Loucy (cell line): ENCODE measurements at regions not wholly inside any gene's neighbourhood (a gene's known extent, or its start where the extent isn't known, plus 50 kb on each side); places are given as distances from the start of the nearest gene placed in this dataset.

ENCODE experiments used
- H2AFZ ChIP-seq: fragments of 200-600 bp; sonication (generic); 2 replicates; pipeline ENCODE4 v1.6.0; 2016; ENCODE audit warnings: antibody characterized with exemption, mild to moderate bottlenecking, low read length, moderate library complexity
- H3F3A ChIP-seq: fragments of 200-600 bp; 2 replicates; pipeline ENCODE4 v1.6.0; 2016; ENCODE audit warnings: antibody characterized with exemption, low read depth, mild to moderate bottlenecking
- H3K27me3 ChIP-seq: fragments of 200-600 bp; sonication (generic); 2 replicates; pipeline ENCODE4 v1.6.1; 2014; ENCODE audit warnings: low read length, mild to moderate bottlenecking; ENCODE audit not compliant: insufficient read depth, poor library complexity, severe bottlenecking
- H3K36me3 ChIP-seq: fragments of 200-600 bp; sonication (generic); 2 replicates; pipeline ENCODE4 v1.6.1; 2016; ENCODE audit warnings: low read length; ENCODE audit not compliant: insufficient read depth
- H3K4me1 ChIP-seq: fragments of 200-600 bp; sonication (generic); 2 replicates; pipeline ENCODE4 v1.5.1; 2014; ENCODE audit warnings: low read length, mild to moderate bottlenecking; ENCODE audit not compliant: insufficient read depth, poor library complexity, severe bottlenecking
- H3K4me2 ChIP-seq: fragments of 200-600 bp; sonication (generic); 2 replicates; pipeline ENCODE4 v1.6.0; 2014; ENCODE audit warnings: antibody characterized with exemption, low read length, low read depth, mild to moderate bottlenecking; ENCODE audit not compliant: poor library complexity, severe bottlenecking
- H3K4me3 ChIP-seq: fragments of 200-600 bp; sonication (generic); 2 replicates; pipeline ENCODE4 v1.5.1; 2014; ENCODE audit warnings: low read length, mild to moderate bottlenecking, mixed read lengths; ENCODE audit not compliant: poor library complexity, severe bottlenecking
- H3K79me2 ChIP-seq: fragments of 200-600 bp; sonication (generic); 2 replicates; pipeline ENCODE4 v1.6.1; 2014; ENCODE audit warnings: low read length; ENCODE audit not compliant: insufficient read depth
- H3K9ac ChIP-seq: fragments of 200-600 bp; sonication (generic); 2 replicates; pipeline ENCODE4 v1.6.0; 2014; ENCODE audit warnings: mild to moderate bottlenecking, low read depth, low read length, moderate library complexity; ENCODE audit not compliant: poor library complexity, severe bottlenecking
- H3K9me2 ChIP-seq: fragments of 200-600 bp; sonication (generic); replicated peaks from 2 replicates; pipeline ENCODE4 v1.6.1; 2016; ENCODE audit warnings: low read depth, low read length, mixed read lengths
- H3K9me3 ChIP-seq: fragments of 200-600 bp; sonication (generic); 2 replicates; pipeline ENCODE4 v1.6.1; 2014; ENCODE audit warnings: mild to moderate bottlenecking, antibody characterized with exemption, low read length, low read depth; ENCODE audit not compliant: insufficient read depth
- H4K20me1 ChIP-seq: fragments of 200-600 bp; sonication (generic); 2 replicates; pipeline ENCODE4 v1.6.0; 2014; ENCODE audit warnings: antibody characterized with exemption, low read length, mild to moderate bottlenecking; ENCODE audit not compliant: insufficient read depth, poor library complexity, severe bottlenecking
- EZH2phosphoT487 ChIP-seq: fragments of 200-600 bp; IDR thresholded peaks from 2 replicates; pipeline ENCODE4 v1.6.1; 2018; ENCODE audit warnings: antibody characterized with exemption, mild to moderate bottlenecking, moderate library complexity, borderline replicate concordance
- TF ChIP-seq, protein P1 (sequence below): fragments of 200-600 bp; sonication (generic); conservative IDR thresholded peaks from 2 replicates; pipeline ENCODE4 v1.5.1; 2014; ENCODE audit warnings: mild to moderate bottlenecking, antibody characterized with exemption, low read length

DNA sequence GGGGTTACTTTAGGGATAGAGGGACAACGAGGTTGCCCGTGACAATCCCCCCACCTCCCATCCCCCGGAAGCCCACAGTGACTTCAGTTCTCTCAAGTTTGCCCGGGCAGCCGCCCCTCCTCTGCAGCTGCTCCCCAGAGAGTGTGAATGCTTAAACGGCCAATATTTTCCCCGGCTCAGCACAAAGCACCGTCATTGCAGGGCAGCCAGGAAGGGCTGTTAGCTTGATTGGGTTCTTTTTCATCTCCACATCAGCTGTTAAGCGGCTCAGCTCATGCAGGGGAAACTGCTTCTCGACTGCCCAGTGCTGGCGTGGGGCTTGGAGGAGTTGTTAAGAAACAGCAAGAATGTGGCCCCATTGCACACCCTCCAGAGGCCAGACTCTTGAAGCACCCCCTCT, 120.5 kb upstream of the NCOR2 start:
- peak overlapping the region; percentile 72 for H3K9ac ChIP-seq
- peak overlapping the region; percentile 73 for H2AFZ ChIP-seq
- peaks cover 10% of the 10 kb centered on the region for H3F3A ChIP-seq
- H3K36me3 ChIP-seq = no peaks in the 10 kb centered on the region
- no peak for TF ChIP-seq EZH2phosphoT487
- TF ChIP-seq, protein P1, sequence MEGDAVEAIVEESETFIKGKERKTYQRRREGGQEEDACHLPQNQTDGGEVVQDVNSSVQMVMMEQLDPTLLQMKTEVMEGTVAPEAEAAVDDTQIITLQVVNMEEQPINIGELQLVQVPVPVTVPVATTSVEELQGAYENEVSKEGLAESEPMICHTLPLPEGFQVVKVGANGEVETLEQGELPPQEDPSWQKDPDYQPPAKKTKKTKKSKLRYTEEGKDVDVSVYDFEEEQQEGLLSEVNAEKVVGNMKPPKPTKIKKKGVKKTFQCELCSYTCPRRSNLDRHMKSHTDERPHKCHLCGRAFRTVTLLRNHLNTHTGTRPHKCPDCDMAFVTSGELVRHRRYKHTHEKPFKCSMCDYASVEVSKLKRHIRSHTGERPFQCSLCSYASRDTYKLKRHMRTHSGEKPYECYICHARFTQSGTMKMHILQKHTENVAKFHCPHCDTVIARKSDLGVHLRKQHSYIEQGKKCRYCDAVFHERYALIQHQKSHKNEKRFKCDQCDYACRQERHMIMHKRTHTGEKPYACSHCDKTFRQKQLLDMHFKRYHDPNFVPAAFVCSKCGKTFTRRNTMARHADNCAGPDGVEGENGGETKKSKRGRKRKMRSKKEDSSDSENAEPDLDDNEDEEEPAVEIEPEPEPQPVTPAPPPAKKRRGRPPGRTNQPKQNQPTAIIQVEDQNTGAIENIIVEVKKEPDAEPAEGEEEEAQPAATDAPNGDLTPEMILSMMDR = no peak
- H4K20me1 ChIP-seq = no peaks in the 10 kb centered on the region
- no peaks in the 10 kb centered on the region for H3K9me2 ChIP-seq
- peaks cover 15% of the 10 kb centered on the region; the same call in 1 of the 2 replicates for H3K9me3 ChIP-seq
- H3K79me2 ChIP-seq = no peaks in the 10 kb centered on the region
- no peaks in the 10 kb centered on the region for H3K27me3 ChIP-seq
- H3K4me1 ChIP-seq = peaks cover 37% of the 10 kb centered on the region
- H3K4me2 ChIP-seq = peak overlapping the region; percentile 76
- H3K4me3 ChIP-seq = peak overlapping the region; percentile 66

- Histone ChIP-seq H3F3A (peaks cover 10% of the 10 kb centered on the region), H3K9ac (peak overlapping the region; percentile 72), H3K9me2 (no peaks in the 10 kb centered on the region), H2AFZ (peak overlapping the region; percentile 73), H3K9me3 (peaks cover 11% of the 10 kb centered on the region; the same call in 1 of the 2 replicates), H3K79me2 (no peaks in the 10 kb centered on the region), H3K4me1 (peaks cover 37% of the 10 kb centered on the region), H3K4me3 (peak overlapping the region; percentile 66), H3K36me3 (no peaks in the 10 kb centered on the region), H3K27me3 (no peaks in the 10 kb centered on the region), H3K4me2 (peak overlapping the region; percentile 76), H4K20me1 (no peaks in the 10 kb centered on the region)
- TF ChIP-seq EZH2phosphoT487 = no peak
- TF ChIP-seq, protein P1 = no peak
These were observed 119.9 kb upstream of the NCOR2 start for GRCh38 chr12:124687174-124687902.

GRCh38 chr12:124686370-124687173, 119.2 kb upstream of the NCOR2 start:
- peaks cover 37% of the 10 kb centered on the region for H3K4me1 ChIP-seq
- no peaks in the 10 kb centered on the region for H3K79me2 ChIP-seq
- no peak for TF ChIP-seq EZH2phosphoT487
- TF ChIP-seq, protein P1 = no peak

More at GRCh38 chr12:124686370-124687173, 119.2 kb upstream of the NCOR2 start:
- H3K4me2 ChIP-seq = peak overlapping the region; percentile 76
- no peak overlapping the region for H3K4me3 ChIP-seq
- no peaks in the 10 kb centered on the region for H4K20me1 ChIP-seq
- peak overlapping the region; percentile 72 for H3K9ac ChIP-seq
- peaks cover 10% of the 10 kb centered on the region for H3F3A ChIP-seq
- peaks cover 3% of the 10 kb centered on the region; the same call in 1 of the 2 replicates for H3K9me3 ChIP-seq
- H3K36me3 ChIP-seq = no peaks in the 10 kb centered on the region
- H3K9me2 ChIP-seq = no peaks in the 10 kb centered on the region
- no peak overlapping the region for H2AFZ ChIP-seq
- no peaks in the 10 kb centered on the region for H3K27me3 ChIP-seq
